Liver (tissue), 8 donors: ENCODE measurements at regions not wholly inside any gene's neighbourhood (a gene's known extent, or its start where the extent isn't known, plus 50 kb on each side); places are given as distances from the start of the nearest gene placed in this dataset.

Experiments used
- DNase-seq: peaks from one replicate; pipeline ENCODE4 v3.0.0-alpha.2; 2017; ENCODE audit warnings: low spot score
- H3K27ac ChIP-seq, 2 donors: one replicate each; pipeline ENCODE4 v1.7.0; 2013; ENCODE audit warnings: inconsistent platforms in 2 of 2, low read length in 2 of 2, control low read depth in 1 of 2, low read depth in 1 of 2, mild to moderate bottlenecking in 1 of 2
- H3K27me3 ChIP-seq, 4 donors: one replicate each; pipeline versions ENCODE4 v1.6.1 to v1.7.0; 2013; ENCODE audit warnings: low read length in 3 of 4, inconsistent platforms in 1 of 4, mild to moderate bottlenecking in 1 of 4, moderate library complexity in 1 of 4; ENCODE audit not compliant: control insufficient read depth in 4 of 4, insufficient read depth in 4 of 4
- H3K36me3 ChIP-seq, 4 donors: one replicate each; pipeline versions ENCODE4 v1.6.1 to v1.7.0; 2013; ENCODE audit warnings: low read length in 3 of 4, mild to moderate bottlenecking in 3 of 4, low read depth in 1 of 4, moderate library complexity in 1 of 4; ENCODE audit not compliant: control insufficient read depth in 4 of 4, insufficient read depth in 3 of 4
- H3K4me1 ChIP-seq, 4 donors: one replicate each; pipeline versions ENCODE4 v1.6.1 to v1.7.0; 2013; ENCODE audit warnings: low read length in 3 of 4, mild to moderate bottlenecking in 3 of 4, moderate library complexity in 1 of 4; ENCODE audit not compliant: control insufficient read depth in 4 of 4, insufficient read depth in 4 of 4
- H3K4me3 ChIP-seq, 3 donors: one replicate each; pipeline versions ENCODE4 v1.6.1 to v1.7.0; 2013; ENCODE audit warnings: low read length in 3 of 3, control low read depth in 1 of 3, low read depth in 1 of 3, mild to moderate bottlenecking in 1 of 3
- H3K9ac ChIP-seq, 2 donors: one replicate each; pipeline ENCODE4 v1.7.0; 2013; ENCODE audit warnings: low read length in 2 of 2, mild to moderate bottlenecking in 2 of 2, moderate library complexity in 2 of 2, control low read depth in 1 of 2, low read depth in 1 of 2
- H3K9me3 ChIP-seq, 4 donors: one replicate each; pipeline versions ENCODE4 v1.6.1 to v1.7.0; 2013; ENCODE audit warnings: low read length in 3 of 4; ENCODE audit not compliant: control insufficient read depth in 4 of 4
- ATF3 ChIP-seq: IDR thresholded peaks from 2 replicates; pipeline ENCODE4 v1.6.1; 2016; ENCODE audit warnings: antibody characterized with exemption
- EGR1 ChIP-seq, 2 donors: IDR thresholded peaks; 2 replicates each; pipeline ENCODE4 v1.6.1; 2016 to 2018; ENCODE audit warnings: antibody characterized with exemption in 2 of 2, low read depth in 2 of 2
- FOXA1 ChIP-seq: IDR thresholded peaks from 2 replicates; pipeline ENCODE4 v1.6.1; 2016; ENCODE audit warnings: antibody characterized with exemption
- FOXA2 ChIP-seq: IDR thresholded peaks from 2 replicates; pipeline ENCODE4 v1.6.1; 2016; ENCODE audit warnings: antibody characterized with exemption
- GABPA ChIP-seq, 2 donors: IDR thresholded peaks in 1 of 2; conservative IDR thresholded peaks in 1 of 2; 2 replicates each; pipeline ENCODE4 v1.6.1; 2016; ENCODE audit warnings: antibody characterized with exemption in 2 of 2, mild to moderate bottlenecking in 1 of 2, moderate library complexity in 1 of 2
- HNF4A ChIP-seq, 2 donors: conservative IDR thresholded peaks; 2 replicates each; pipeline ENCODE4 v1.6.1; 2016; ENCODE audit warnings: antibody characterized with exemption in 2 of 2, mild to moderate bottlenecking in 2 of 2
- HNF4G ChIP-seq: IDR thresholded peaks from 2 replicates; pipeline ENCODE4 v1.6.1; 2016; ENCODE audit warnings: antibody characterized with exemption
- JUND ChIP-seq, 2 donors: IDR thresholded peaks; 2 replicates each; pipeline ENCODE4 v1.6.1; 2016; ENCODE audit warnings: antibody characterized with exemption in 2 of 2
- MAX ChIP-seq: IDR thresholded peaks from 2 replicates; pipeline ENCODE4 v1.6.1; 2016; ENCODE audit warnings: antibody characterized with exemption
- NR2F2 ChIP-seq: IDR thresholded peaks from 2 replicates; pipeline ENCODE4 v1.6.1; 2016; ENCODE audit warnings: antibody characterized with exemption
- RAD21 ChIP-seq, 2 donors: IDR thresholded peaks; 2 replicates each; pipeline ENCODE4 v1.6.1; 2016; ENCODE audit warnings: antibody characterized with exemption in 2 of 2, mild to moderate bottlenecking in 2 of 2
- REST ChIP-seq: IDR thresholded peaks from 2 replicates; pipeline ENCODE4 v1.6.1; 2016; ENCODE audit warnings: antibody characterized with exemption, mild to moderate bottlenecking
- RXRA ChIP-seq, 2 donors: IDR thresholded peaks; 2 replicates each; pipeline ENCODE4 v1.6.1; 2017 to 2018; ENCODE audit warnings: antibody characterized with exemption in 2 of 2, mild to moderate bottlenecking in 1 of 2
- SP1 ChIP-seq: IDR thresholded peaks from 2 replicates; pipeline ENCODE4 v1.6.1; 2018; ENCODE audit warnings: antibody characterized with exemption, mild to moderate bottlenecking
- TAF1 ChIP-seq: conservative IDR thresholded peaks from 2 replicates; pipeline ENCODE4 v1.6.1; 2016; ENCODE audit warnings: antibody characterized with exemption, mild to moderate bottlenecking
- YY1 ChIP-seq: IDR thresholded peaks from 2 replicates; pipeline ENCODE4 v1.6.1; 2016; ENCODE audit warnings: antibody characterized with exemption, mild to moderate bottlenecking
- ZBTB33 ChIP-seq: IDR thresholded peaks from 2 replicates; pipeline ENCODE4 v1.6.1; 2016; ENCODE audit warnings: antibody characterized with exemption
- WGBS: extraction: QIAGEN DNeasy Blood & Tissue Kit; methylation state at CpG from one replicate; pipeline ENCODE4 v1.1.7; 2013; 5-methylcytosine and 5-hydroxymethylcytosine counted together
- TF ChIP-seq, protein P1 (sequence below): fragments of 150-350 bp; IDR thresholded peaks from 2 replicates; pipeline ENCODE4 v1.5.1; 2017; ENCODE audit warnings: improper control_type of control experiment, low read depth, low read length; ENCODE audit not compliant: missing input control
- donor health status: healthy.
- donor health status: healthy.
- donor health status: healthy.
- donor health status: healthy.
- donor health status: healthy.

- Histone ChIP-seq H3K27me3 (no peaks in the 10 kb centered on the region), H3K4me3 (no peak overlapping the region), H3K9me3 (no peaks in the 10 kb centered on the region), H3K4me1 (peaks cover 0 to 7% (median 0%) of the 10 kb centered on the region in 4 donors), H3K27ac (no peak overlapping the region), H3K9ac (no peak overlapping the region), H3K36me3 (no peaks in the 10 kb centered on the region)
- 56% methylated on average over 1 of the region's 1 CpG for WGBS
- DNase-seq: no peak
- TF ChIP-seq FOXA2 (no peak), SP1 (no peak), YY1 (no peak), REST (no peak), FOXA1 (no peak), RAD21 (IDR thresholded peaks at IDR 0.05) (no peak), HNF4G (no peak), RXRA (IDR thresholded peaks at IDR 0.05) (no peak), ZBTB33 (no peak), JUND (IDR thresholded peaks at IDR 0.05) (no peak), EGR1 (IDR thresholded peaks at IDR 0.05; ENCODE audit: low read depth in 2 of 2) (no peak), GABPA (IDR thresholded peaks at IDR 0.05 in 1 of 2, conservative IDR thresholded peaks at IDR 0.05 in 1 of 2) (no peak), TAF1 (no peak), NR2F2 (no peak), ATF3 (no peak), HNF4A (conservative IDR thresholded peaks at IDR 0.05) (no peak), MAX (no peak)
- TF ChIP-seq, protein P1, sequence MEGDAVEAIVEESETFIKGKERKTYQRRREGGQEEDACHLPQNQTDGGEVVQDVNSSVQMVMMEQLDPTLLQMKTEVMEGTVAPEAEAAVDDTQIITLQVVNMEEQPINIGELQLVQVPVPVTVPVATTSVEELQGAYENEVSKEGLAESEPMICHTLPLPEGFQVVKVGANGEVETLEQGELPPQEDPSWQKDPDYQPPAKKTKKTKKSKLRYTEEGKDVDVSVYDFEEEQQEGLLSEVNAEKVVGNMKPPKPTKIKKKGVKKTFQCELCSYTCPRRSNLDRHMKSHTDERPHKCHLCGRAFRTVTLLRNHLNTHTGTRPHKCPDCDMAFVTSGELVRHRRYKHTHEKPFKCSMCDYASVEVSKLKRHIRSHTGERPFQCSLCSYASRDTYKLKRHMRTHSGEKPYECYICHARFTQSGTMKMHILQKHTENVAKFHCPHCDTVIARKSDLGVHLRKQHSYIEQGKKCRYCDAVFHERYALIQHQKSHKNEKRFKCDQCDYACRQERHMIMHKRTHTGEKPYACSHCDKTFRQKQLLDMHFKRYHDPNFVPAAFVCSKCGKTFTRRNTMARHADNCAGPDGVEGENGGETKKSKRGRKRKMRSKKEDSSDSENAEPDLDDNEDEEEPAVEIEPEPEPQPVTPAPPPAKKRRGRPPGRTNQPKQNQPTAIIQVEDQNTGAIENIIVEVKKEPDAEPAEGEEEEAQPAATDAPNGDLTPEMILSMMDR: no peak
These were observed 207.5 kb downstream of the LRRC70 start for GRCh38 chr5:62786099-62786498.

DNA sequence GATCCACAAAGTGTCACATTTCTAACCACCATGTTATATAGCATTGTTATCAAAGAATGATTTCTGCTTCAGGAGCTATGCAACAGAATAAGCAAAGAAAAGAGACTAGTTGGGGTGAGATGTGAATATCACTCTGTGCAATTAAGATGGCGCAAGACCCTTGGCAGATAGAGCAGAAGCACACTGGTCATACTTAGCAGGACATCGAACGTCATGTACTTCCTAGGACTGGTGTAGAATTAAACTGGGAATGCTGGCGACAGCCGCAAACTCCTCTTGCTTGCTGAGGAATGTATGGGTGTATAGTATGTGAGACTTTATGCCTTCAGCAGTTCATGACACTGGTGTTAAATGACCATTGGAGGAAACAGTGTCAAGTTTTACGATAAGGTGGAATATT lies 207.0 kb downstream of the LRRC70 start:
- Histone ChIP-seq H3K9ac (no peak overlapping the region), H3K4me1 (peaks cover 0 to 5% (median 0%) of the 10 kb centered on the region in 4 donors), H3K4me3 (no peak overlapping the region), H3K36me3 (no peaks in the 10 kb centered on the region), H3K9me3 (no peaks in the 10 kb centered on the region), H3K27me3 (no peaks in the 10 kb centered on the region), H3K27ac (no peak overlapping the region)
- 93% methylated on average over 6 of the region's 6 CpGs for WGBS
- TF ChIP-seq YY1 (no peak), MAX (no peak), FOXA1 (no peak), ZBTB33 (no peak), ATF3 (no peak), RAD21 (IDR thresholded peaks at IDR 0.05) (no peak), TAF1 (no peak)
- TF ChIP-seq, protein P1: no peak
- DNase-seq: no peak
